Astrocyte (in vitro differentiated cells and primary cell): ENCODE measurements at regions not wholly inside any gene's neighbourhood (a gene's known extent, or its start where the extent isn't known, plus 50 kb on each side); places are given as distances from the start of the nearest gene placed in this dataset.

Source experiments
- DNase-seq: peaks from one replicate; pipeline ENCODE4 v3.0.0-alpha.2; 2010; ENCODE audit warnings: low read depth
- FAIRE-seq: peaks from 2 replicates; lab custom pipeline; 2011; peaks lifted over from hg19 to GRCh38; lab: Jason Lieb, UNC
- H2AFZ ChIP-seq: 2 replicates; pipeline ENCODE4 v1.6.0; 2012; ENCODE audit warnings: low read depth, low read length, inconsistent platforms
- H3K27ac ChIP-seq: 2 replicates; pipeline ENCODE4 v1.5.1; 2011; ENCODE audit warnings: low read depth, low read length, inconsistent platforms
- H3K27me3 ChIP-seq: 2 replicates; pipeline ENCODE4 v1.6.0; 2011; ENCODE audit warnings: low read length, inconsistent platforms; ENCODE audit not compliant: insufficient read depth
- H3K36me3 ChIP-seq: 2 replicates; pipeline ENCODE4 v1.5.1; 2011; ENCODE audit warnings: low read length, inconsistent platforms; ENCODE audit not compliant: insufficient read depth
- H3K4me1 ChIP-seq: 2 replicates; pipeline ENCODE4 v1.5.1; 2011; ENCODE audit warnings: low read length, inconsistent platforms; ENCODE audit not compliant: insufficient read depth
- H3K4me2 ChIP-seq: 2 replicates; pipeline ENCODE4 v1.6.0; 2012; ENCODE audit warnings: low read length, inconsistent platforms
- H3K4me3 ChIP-seq: 2 replicates; pipeline ENCODE4 v1.5.1; 2011; ENCODE audit warnings: low read depth, mild to moderate bottlenecking, low read length, inconsistent platforms; ENCODE audit not compliant: insufficient read depth
- H3K79me2 ChIP-seq: 2 replicates; pipeline ENCODE4 v1.6.0; 2012; ENCODE audit warnings: mild to moderate bottlenecking, low read length, inconsistent platforms; ENCODE audit not compliant: insufficient read depth
- H3K9ac ChIP-seq: 2 replicates; pipeline ENCODE4 v1.6.0; 2012; ENCODE audit warnings: mild to moderate bottlenecking, low read length, inconsistent platforms
- H3K9me3 ChIP-seq: 2 replicates; pipeline ENCODE4 v1.5.1; 2012; ENCODE audit warnings: low read depth, mild to moderate bottlenecking, low read length, inconsistent platforms; ENCODE audit not compliant: insufficient read depth
- H4K20me1 ChIP-seq: 2 replicates; pipeline ENCODE4 v1.6.0; 2012; ENCODE audit warnings: low read length, inconsistent platforms; ENCODE audit not compliant: insufficient read depth
- H3K27ac Mint-ChIP-seq: one replicate; pipeline ENCODE4 v1.8.0; 2021; ENCODE audit warnings: mild to moderate bottlenecking, mixed read lengths; ENCODE audit not compliant: unreplicated experiment
- H3K27me3 Mint-ChIP-seq: one replicate; pipeline ENCODE4 v1.8.0; 2021; ENCODE audit warnings: low read depth, mixed read lengths; ENCODE audit not compliant: unreplicated experiment
- H3K36me3 Mint-ChIP-seq: one replicate; pipeline ENCODE4 v1.8.0; 2021; ENCODE audit warnings: low read depth, mixed read lengths; ENCODE audit not compliant: unreplicated experiment
- H3K4me1 Mint-ChIP-seq: one replicate; pipeline ENCODE4 v1.8.0; 2021; ENCODE audit warnings: low read depth, mixed read lengths; ENCODE audit not compliant: unreplicated experiment
- H3K4me3 Mint-ChIP-seq: one replicate; pipeline ENCODE4 v1.8.0; 2021; ENCODE audit warnings: mild to moderate bottlenecking, moderate library complexity, mixed read lengths; ENCODE audit not compliant: unreplicated experiment
- H3K9me3 Mint-ChIP-seq: one replicate; pipeline ENCODE4 v1.8.0; 2021; ENCODE audit warnings: mild to moderate bottlenecking, mixed read lengths; ENCODE audit not compliant: unreplicated experiment
- CTCF ChIP-seq: IDR thresholded peaks from 2 replicates; pipeline ENCODE4 v1.5.1; 2011; ENCODE audit warnings: low read depth, mild to moderate bottlenecking, inconsistent platforms, low read length, moderate library complexity; ENCODE audit not compliant: insufficient read depth
- EZH2 ChIP-seq: IDR thresholded peaks from 2 replicates; pipeline ENCODE4 v1.6.1; 2012; ENCODE audit warnings: mild to moderate bottlenecking, low read length, inconsistent platforms; ENCODE audit not compliant: insufficient read depth

- no peak overlapping the region for H3K4me3 ChIP-seq
- Mint-ChIP-seq H3K27ac (no peak overlapping the region), H3K27me3 (no peaks in the 10 kb centered on the region), H3K9me3 (no peaks in the 10 kb centered on the region), H3K4me1 (no peaks in the 10 kb centered on the region), H3K36me3 (no peaks in the 10 kb centered on the region), H3K4me3 (no peak overlapping the region)
- FAIRE-seq: no peak
- no peaks in the 10 kb centered on the region for H3K36me3 ChIP-seq
- no peak overlapping the region for H2AFZ ChIP-seq
- H3K4me2 ChIP-seq: no peak overlapping the region
- H3K27ac ChIP-seq: no peak overlapping the region
- peak; percentile 6 for DNase-seq
- no peak overlapping the region for H3K9ac ChIP-seq
- no peaks in the 10 kb centered on the region for H3K4me1 ChIP-seq
- no peaks in the 10 kb centered on the region for H3K9me3 ChIP-seq
- H3K79me2 ChIP-seq: no peaks in the 10 kb centered on the region
- no peaks in the 10 kb centered on the region for H3K27me3 ChIP-seq
- TF ChIP-seq CTCF: no peak
- TF ChIP-seq EZH2: no peak
- no peaks in the 10 kb centered on the region for H4K20me1 ChIP-seq
These were observed 199.1 kb upstream of the CHAC2 start for GRCh38 chr2:53568469-53568868.

GRCh38 chr2:53567073-53567472 is 200.5 kb upstream of the CHAC2 start:
- Mint-ChIP-seq H3K36me3 (no peaks in the 10 kb centered on the region), H3K4me1 (no peaks in the 10 kb centered on the region), H3K4me3 (no peak overlapping the region), H3K27ac (no peak overlapping the region), H3K27me3 (no peaks in the 10 kb centered on the region), H3K9me3 (no peaks in the 10 kb centered on the region)
- TF ChIP-seq EZH2 (no peak), CTCF (no peak)
- Histone ChIP-seq H3K4me3 (no peak overlapping the region), H3K9me3 (no peaks in the 10 kb centered on the region), H3K27me3 (no peaks in the 10 kb centered on the region), H3K79me2 (no peaks in the 10 kb centered on the region), H4K20me1 (no peaks in the 10 kb centered on the region), H3K36me3 (no peaks in the 10 kb centered on the region), H3K9ac (no peak overlapping the region), H2AFZ (no peak overlapping the region), H3K4me2 (no peak overlapping the region), H3K4me1 (no peaks in the 10 kb centered on the region), H3K27ac (no peak overlapping the region)
- no peak for FAIRE-seq
- DNase-seq: no peak

- Mint-ChIP-seq H3K27ac (no peak overlapping the region), H3K27me3 (no peaks in the 10 kb centered on the region), H3K4me1 (peaks cover 4% of the 10 kb centered on the region), H3K4me3 (no peak overlapping the region), H3K9me3 (peaks cover 4% of the 10 kb centered on the region), H3K36me3 (no peaks in the 10 kb centered on the region)
- no peak for DNase-seq
- Histone ChIP-seq H3K27me3 (no peaks in the 10 kb centered on the region), H3K4me3 (no peak overlapping the region), H2AFZ (no peak overlapping the region), H3K4me2 (no peak overlapping the region), H3K79me2 (no peaks in the 10 kb centered on the region), H3K36me3 (no peaks in the 10 kb centered on the region), H3K9ac (no peak overlapping the region), H4K20me1 (no peaks in the 10 kb centered on the region), H3K27ac (no peak overlapping the region), H3K9me3 (no peaks in the 10 kb centered on the region), H3K4me1 (no peaks in the 10 kb centered on the region)
- no peak for FAIRE-seq
- no peak for TF ChIP-seq CTCF
- no peak for TF ChIP-seq EZH2
These were observed 205.2 kb upstream of the CHAC2 start for GRCh38 chr2:53562407-53562806.
